HepG2 (cell line): ENCODE measurements at regions not wholly inside any gene's neighbourhood (a gene's known extent, or its start where the extent isn't known, plus 50 kb on each side); places are given as distances from the start of the nearest gene placed in this dataset.

ENCODE experiments used
- ATAC-seq: fragments of 200-7000 bp; cut with Tn5 transposase; 3 replicates; pipeline ENCODE4 v1.9.1; 2020; ENCODE audit warnings: mild to moderate bottlenecking, moderate library complexity
- BruUV-seq: library from RNA; stranded (reverse); fragments of 400-500 nt; replicated peaks from 2 replicates; lab custom pipeline; 2021; lab: Mats Ljungman, UMichigan
- CTCF ChIA-PET: fragments of 300-600 bp; formaldehyde crosslinking; extraction: SDS; loops from one replicate; lab custom pipeline; 2021; ENCODE audit warnings: low total read pairs, inconsistent platforms, low intra/inter-chr PET ratio; lab: Yijun Ruan, JAX
- POLR2A ChIA-PET: fragments of 350-600 bp; sonication (Branson Sonifier 250); formaldehyde crosslinking; loops from one replicate; lab custom pipeline; 2020; ENCODE audit warnings: antibody characterized with exemption, inconsistent platforms; lab: Yijun Ruan, JAX
- DNase-seq: peaks from one replicate; pipeline ENCODE4 v3.0.0-alpha.2; 2015; ENCODE audit warnings: low spot score
- FAIRE-seq: peaks from 3 replicates; lab custom pipeline; 2011; peaks lifted over from hg19 to GRCh38; lab: Jason Lieb, UNC
- H2AFZ ChIP-seq: one replicate; pipeline ENCODE4 v1.6.1; 2011; ENCODE audit warnings: low read length, inconsistent platforms
- H3K27ac ChIP-seq: fragments of 300-600 bp; 3 replicates; pipeline ENCODE4 v1.8.0; 2011; ENCODE audit warnings: mixed run types, mild to moderate bottlenecking, mixed read lengths, low read length, inconsistent platforms; ENCODE audit not compliant: insufficient read depth; ENCODE audit errors: extremely low read length
- H3K27me3 ChIP-seq, 2 experiments: fragments of 200-600 bp in 1 of 2; 2 replicates in 1 of 2; 3 replicates in 1 of 2; pipeline versions ENCODE4 v1.6.0 to v1.8.0; 2011; ENCODE audit warnings: low read length in 2 of 2, mild to moderate bottlenecking in 2 of 2, moderate library complexity in 2 of 2, inconsistent platforms in 1 of 2; ENCODE audit not compliant: insufficient read depth in 2 of 2, control insufficient read depth in 1 of 2
- H3K36me3 ChIP-seq, 2 experiments: fragments of 200-600 bp in 1 of 2; replicated peaks in 1 of 2; 2 replicates in 1 of 2; 3 replicates in 1 of 2; pipeline versions ENCODE4 v1.5.1 to v1.8.0; 2011; ENCODE audit warnings: low read length in 2 of 2, inconsistent platforms in 1 of 2; ENCODE audit not compliant: insufficient read depth in 2 of 2, control insufficient read depth in 1 of 2
- H3K4me1 ChIP-seq: 2 replicates; pipeline ENCODE4 v1.5.1; 2012; ENCODE audit warnings: low read length, inconsistent platforms; ENCODE audit not compliant: insufficient read depth
- H3K4me2 ChIP-seq: 2 replicates; pipeline ENCODE4 v1.6.0; 2011; ENCODE audit warnings: low read depth, low read length, inconsistent platforms
- H3K4me3 ChIP-seq, 3 experiments: fragments of 200-600 bp in 1 of 3; sonication (generic), shearing (Covaris generic) in 1 of 3; replicated peaks in 1 of 3; 2 replicates each; pipeline ENCODE4 v1.5.1; 2011 to 2016; ENCODE audit warnings: low read length in 3 of 3, inconsistent platforms in 2 of 3, low read depth in 2 of 3, mild to moderate bottlenecking in 2 of 3, control low read depth in 1 of 3, mixed read lengths in 1 of 3; ENCODE audit not compliant: insufficient read depth in 1 of 3
- H3K79me2 ChIP-seq: one replicate; pipeline ENCODE4 v1.6.1; 2011; ENCODE audit warnings: low read length, inconsistent platforms; ENCODE audit not compliant: insufficient read depth
- H3K9ac ChIP-seq: 2 replicates; pipeline ENCODE4 v1.6.0; 2011; ENCODE audit warnings: mild to moderate bottlenecking, low read depth, low read length, inconsistent platforms; ENCODE audit not compliant: insufficient read depth
- H3K9me3 ChIP-seq: 2 replicates; pipeline ENCODE4 v1.5.1; 2012; ENCODE audit warnings: mild to moderate bottlenecking, low read length
- H4K20me1 ChIP-seq: 2 replicates; pipeline ENCODE4 v1.6.0; 2011; ENCODE audit warnings: inconsistent platforms, mild to moderate bottlenecking, low read length, moderate library complexity; ENCODE audit not compliant: insufficient read depth
- AHR ChIP-seq: IDR thresholded peaks from 2 replicates; pipeline ENCODE4 v1.6.1; 2018; ENCODE audit warnings: missing genetic modification reagents, missing compliant biosample characterization
- DPF2 ChIP-seq: sonication (generic); formaldehyde crosslinking; IDR thresholded peaks from 2 replicates; pipeline ENCODE4 v1.4.0; 2020; ENCODE audit warnings: mild to moderate bottlenecking, low read depth, missing genetic modification reagents, borderline replicate concordance
- FOXA1 ChIP-seq, 2 experiments: fragments of 450-650 bp in 1 of 2; sonication (generic) in 1 of 2; formaldehyde crosslinking in 1 of 2; IDR thresholded peaks; 2 replicates each; pipeline versions ENCODE4 v1.4.0 to v1.6.1; 2016 to 2020; ENCODE audit warnings: missing genetic modification reagents in 1 of 2
- MAF1 ChIP-seq: sonication (generic); formaldehyde crosslinking; IDR thresholded peaks from 2 replicates; pipeline ENCODE4 v1.5.0; 2020; ENCODE audit warnings: missing genetic modification reagents, borderline replicate concordance
- NAIF1 ChIP-seq: sonication (generic); formaldehyde crosslinking; IDR thresholded peaks from 2 replicates; pipeline ENCODE4 v1.5.0; 2020; ENCODE audit warnings: mild to moderate bottlenecking, missing genetic modification reagents, borderline replicate concordance
- NBN ChIP-seq: fragments of 450-650 bp; conservative IDR thresholded peaks from 2 replicates; pipeline ENCODE4 v1.6.1; 2017
- ZNF382 ChIP-seq: sonication (generic); formaldehyde crosslinking; IDR thresholded peaks from 2 replicates; pipeline ENCODE4 v1.5.0; 2020; ENCODE audit warnings: missing genetic modification reagents, mild to moderate bottlenecking, borderline replicate concordance
- ZSCAN21 ChIP-seq: sonication (generic); formaldehyde crosslinking; IDR thresholded peaks from 2 replicates; pipeline ENCODE4 v1.8.0; 2022; ENCODE audit warnings: mild to moderate bottlenecking, missing genetic modification reagents, moderate library complexity, borderline replicate concordance
- WGBS: methylation state at CpG from one replicate; pipeline ENCODE4 v1.1.6; 2017; ENCODE audit warnings: low lambda C conversion rate; 5-methylcytosine and 5-hydroxymethylcytosine counted together
- in situ Hi-C: cut with HindIII; loops from 2 replicates; pipeline ENCODE4 v1.10.0; 2017; ENCODE audit warnings: low pct_unique_long_range_greater_than_20kb; ENCODE audit not compliant: extremely low pct_ligation_motif_present
- intact Hi-C: fragments of 100-400 bp; cut with micrococcal nuclease; formaldehyde crosslinking; loops from one replicate; pipeline ENCODE4 v1.10.0; 2022; ENCODE audit not compliant: unreplicated experiment
- TF ChIP-seq, protein P1 (sequence below): IDR thresholded peaks from 2 replicates; pipeline ENCODE4 v1.6.1; 2012; ENCODE audit warnings: low read depth, low read length, improper control_type of control experiment
- TF ChIP-seq, protein P2 (sequence below): sonication (generic); formaldehyde crosslinking; IDR thresholded peaks from 2 replicates; pipeline ENCODE4 v1.5.0; 2020; ENCODE audit warnings: mild to moderate bottlenecking, missing genetic modification reagents
- TF ChIP-seq, protein P3 (sequence below): sonication (generic); formaldehyde crosslinking; IDR thresholded peaks from 2 replicates; pipeline ENCODE4 v1.9.0; 2021; ENCODE audit warnings: mild to moderate bottlenecking, missing genetic modification reagents
- TF ChIP-seq, protein P4 (sequence below): sonication (generic); formaldehyde crosslinking; IDR thresholded peaks from 2 replicates; pipeline ENCODE4 v1.4.0; 2020; ENCODE audit warnings: mild to moderate bottlenecking, missing genetic modification reagents, borderline replicate concordance

DNA sequence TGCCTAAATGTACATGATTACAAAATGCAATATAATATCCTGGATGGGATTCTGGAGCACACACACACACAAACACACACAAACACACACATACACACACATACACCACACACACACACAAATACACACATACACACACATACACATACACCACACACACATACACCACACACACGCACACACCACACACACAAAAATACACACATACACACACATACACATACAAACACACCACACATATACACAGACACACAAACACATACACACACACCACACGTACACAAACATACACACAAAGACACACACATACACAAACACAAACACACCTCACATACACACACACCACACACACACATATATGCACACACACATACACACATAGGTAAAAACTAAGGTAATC is 134.6 kb upstream of the SYNDIG1 start:
- intact Hi-C loops (no loop called here), in situ Hi-C loops (no loop called here)
- Histone ChIP-seq H3K4me1 (no peaks in the 10 kb centered on the region), H3K79me2 (no peaks in the 10 kb centered on the region), H2AFZ (no peak overlapping the region), H3K27ac (no peak overlapping the region), H3K4me2 (no peak overlapping the region), H3K4me3 (no peak overlapping the region), H3K9ac (no peak overlapping the region), H4K20me1 (no peaks in the 10 kb centered on the region), H3K9me3 (no peaks in the 10 kb centered on the region), H3K36me3 (no peaks in the 10 kb centered on the region), H3K27me3 (no peaks in the 10 kb centered on the region)
- FAIRE-seq, result peak; percentile 82
- ATAC-seq, result no peak
- WGBS, result 26% methylated on average over 2 of the region's 2 CpGs
- BruUV-seq, result no TSS peak
- ChIA-PET CTCF (no interaction called here), POLR2A (no interaction called here)
- DNase-seq, result no peak
- TF ChIP-seq DPF2 (CRISPR knock-in tag), result no peak
- no peak for TF ChIP-seq AHR (CRISPR knock-in tag)
- TF ChIP-seq FOXA1 (IDR thresholded peaks at IDR 0.05), result peak; percentile 45
- no peak for TF ChIP-seq FOXA1 (CRISPR knock-in tag; IDR thresholded peaks at IDR 0.05)
- TF ChIP-seq MAF1 (CRISPR knock-in tag), result no peak
- TF ChIP-seq, protein P1, sequence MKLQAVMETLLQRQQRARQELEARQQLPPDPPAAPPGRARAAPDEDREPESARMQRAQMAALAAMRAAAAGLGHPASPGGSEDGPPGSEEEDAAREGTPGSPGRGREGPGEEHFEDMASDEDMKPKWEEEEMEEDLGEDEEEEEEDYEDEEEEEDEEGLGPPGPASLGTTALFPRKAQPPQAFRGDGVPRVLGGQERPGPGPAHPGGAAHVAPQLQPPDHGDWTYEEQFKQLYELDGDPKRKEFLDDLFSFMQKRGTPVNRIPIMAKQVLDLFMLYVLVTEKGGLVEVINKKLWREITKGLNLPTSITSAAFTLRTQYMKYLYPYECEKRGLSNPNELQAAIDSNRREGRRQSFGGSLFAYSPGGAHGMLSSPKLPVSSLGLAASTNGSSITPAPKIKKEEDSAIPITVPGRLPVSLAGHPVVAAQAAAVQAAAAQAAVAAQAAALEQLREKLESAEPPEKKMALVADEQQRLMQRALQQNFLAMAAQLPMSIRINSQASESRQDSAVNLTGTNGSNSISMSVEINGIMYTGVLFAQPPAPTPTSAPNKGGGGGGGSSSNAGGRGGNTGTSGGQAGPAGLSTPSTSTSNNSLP, result no peak
- TF ChIP-seq, protein P2, sequence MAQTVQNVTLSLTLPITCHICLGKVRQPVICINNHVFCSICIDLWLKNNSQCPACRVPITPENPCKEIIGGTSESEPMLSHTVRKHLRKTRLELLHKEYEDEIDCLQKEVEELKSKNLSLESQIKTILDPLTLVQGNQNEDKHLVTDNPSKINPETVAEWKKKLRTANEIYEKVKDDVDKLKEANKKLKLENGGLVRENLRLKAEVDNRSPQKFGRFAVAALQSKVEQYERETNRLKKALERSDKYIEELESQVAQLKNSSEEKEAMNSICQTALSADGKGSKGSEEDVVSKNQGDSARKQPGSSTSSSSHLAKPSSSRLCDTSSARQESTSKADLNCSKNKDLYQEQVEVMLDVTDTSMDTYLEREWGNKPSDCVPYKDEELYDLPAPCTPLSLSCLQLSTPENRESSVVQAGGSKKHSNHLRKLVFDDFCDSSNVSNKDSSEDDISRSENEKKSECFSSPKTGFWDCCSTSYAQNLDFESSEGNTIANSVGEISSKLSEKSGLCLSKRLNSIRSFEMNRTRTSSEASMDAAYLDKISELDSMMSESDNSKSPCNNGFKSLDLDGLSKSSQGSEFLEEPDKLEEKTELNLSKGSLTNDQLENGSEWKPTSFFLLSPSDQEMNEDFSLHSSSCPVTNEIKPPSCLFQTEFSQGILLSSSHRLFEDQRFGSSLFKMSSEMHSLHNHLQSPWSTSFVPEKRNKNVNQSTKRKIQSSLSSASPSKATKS (CRISPR knock-in tag), result no peak
- TF ChIP-seq, protein P3, sequence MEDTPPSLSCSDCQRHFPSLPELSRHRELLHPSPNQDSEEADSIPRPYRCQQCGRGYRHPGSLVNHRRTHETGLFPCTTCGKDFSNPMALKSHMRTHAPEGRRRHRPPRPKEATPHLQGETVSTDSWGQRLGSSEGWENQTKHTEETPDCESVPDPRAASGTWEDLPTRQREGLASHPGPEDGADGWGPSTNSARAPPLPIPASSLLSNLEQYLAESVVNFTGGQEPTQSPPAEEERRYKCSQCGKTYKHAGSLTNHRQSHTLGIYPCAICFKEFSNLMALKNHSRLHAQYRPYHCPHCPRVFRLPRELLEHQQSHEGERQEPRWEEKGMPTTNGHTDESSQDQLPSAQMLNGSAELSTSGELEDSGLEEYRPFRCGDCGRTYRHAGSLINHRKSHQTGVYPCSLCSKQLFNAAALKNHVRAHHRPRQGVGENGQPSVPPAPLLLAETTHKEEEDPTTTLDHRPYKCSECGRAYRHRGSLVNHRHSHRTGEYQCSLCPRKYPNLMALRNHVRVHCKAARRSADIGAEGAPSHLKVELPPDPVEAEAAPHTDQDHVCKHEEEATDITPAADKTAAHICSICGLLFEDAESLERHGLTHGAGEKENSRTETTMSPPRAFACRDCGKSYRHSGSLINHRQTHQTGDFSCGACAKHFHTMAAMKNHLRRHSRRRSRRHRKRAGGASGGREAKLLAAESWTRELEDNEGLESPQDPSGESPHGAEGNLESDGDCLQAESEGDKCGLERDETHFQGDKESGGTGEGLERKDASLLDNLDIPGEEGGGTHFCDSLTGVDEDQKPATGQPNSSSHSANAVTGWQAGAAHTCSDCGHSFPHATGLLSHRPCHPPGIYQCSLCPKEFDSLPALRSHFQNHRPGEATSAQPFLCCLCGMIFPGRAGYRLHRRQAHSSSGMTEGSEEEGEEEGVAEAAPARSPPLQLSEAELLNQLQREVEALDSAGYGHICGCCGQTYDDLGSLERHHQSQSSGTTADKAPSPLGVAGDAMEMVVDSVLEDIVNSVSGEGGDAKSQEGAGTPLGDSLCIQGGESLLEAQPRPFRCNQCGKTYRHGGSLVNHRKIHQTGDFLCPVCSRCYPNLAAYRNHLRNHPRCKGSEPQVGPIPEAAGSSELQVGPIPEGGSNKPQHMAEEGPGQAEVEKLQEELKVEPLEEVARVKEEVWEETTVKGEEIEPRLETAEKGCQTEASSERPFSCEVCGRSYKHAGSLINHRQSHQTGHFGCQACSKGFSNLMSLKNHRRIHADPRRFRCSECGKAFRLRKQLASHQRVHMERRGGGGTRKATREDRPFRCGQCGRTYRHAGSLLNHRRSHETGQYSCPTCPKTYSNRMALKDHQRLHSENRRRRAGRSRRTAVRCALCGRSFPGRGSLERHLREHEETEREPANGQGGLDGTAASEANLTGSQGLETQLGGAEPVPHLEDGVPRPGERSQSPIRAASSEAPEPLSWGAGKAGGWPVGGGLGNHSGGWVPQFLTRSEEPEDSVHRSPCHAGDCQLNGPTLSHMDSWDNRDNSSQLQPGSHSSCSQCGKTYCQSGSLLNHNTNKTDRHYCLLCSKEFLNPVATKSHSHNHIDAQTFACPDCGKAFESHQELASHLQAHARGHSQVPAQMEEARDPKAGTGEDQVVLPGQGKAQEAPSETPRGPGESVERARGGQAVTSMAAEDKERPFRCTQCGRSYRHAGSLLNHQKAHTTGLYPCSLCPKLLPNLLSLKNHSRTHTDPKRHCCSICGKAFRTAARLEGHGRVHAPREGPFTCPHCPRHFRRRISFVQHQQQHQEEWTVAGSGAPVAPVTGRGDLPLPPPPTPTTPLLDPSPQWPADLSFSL (CRISPR knock-in tag), result peak; percentile 73
- TF ChIP-seq NAIF1, result no peak
- no peak for TF ChIP-seq ZSCAN21 (CRISPR knock-in tag)
- 0 out of 2 replicates have a peak, but pooled peaks have one; percentile 18 for TF ChIP-seq NBN
- no peak for TF ChIP-seq ZNF382 (CRISPR knock-in tag)
- TF ChIP-seq, protein P4, sequence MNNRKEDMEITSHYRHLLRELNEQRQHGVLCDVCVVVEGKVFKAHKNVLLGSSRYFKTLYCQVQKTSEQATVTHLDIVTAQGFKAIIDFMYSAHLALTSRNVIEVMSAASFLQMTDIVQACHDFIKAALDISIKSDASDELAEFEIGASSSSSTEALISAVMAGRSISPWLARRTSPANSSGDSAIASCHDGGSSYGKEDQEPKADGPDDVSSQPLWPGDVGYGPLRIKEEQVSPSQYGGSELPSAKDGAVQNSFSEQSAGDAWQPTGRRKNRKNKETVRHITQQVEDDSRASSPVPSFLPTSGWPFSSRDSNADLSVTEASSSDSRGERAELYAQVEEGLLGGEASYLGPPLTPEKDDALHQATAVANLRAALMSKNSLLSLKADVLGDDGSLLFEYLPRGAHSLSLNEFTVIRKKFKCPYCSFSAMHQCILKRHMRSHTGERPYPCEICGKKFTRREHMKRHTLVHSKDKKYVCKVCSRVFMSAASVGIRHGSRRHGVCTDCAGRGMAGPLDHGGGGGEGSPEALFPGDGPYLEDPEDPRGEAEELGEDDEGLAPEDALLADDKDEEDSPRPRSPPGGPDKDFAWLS (CRISPR knock-in tag), result no peak
